ENCODE measurements at regions not wholly inside any gene's neighbourhood (a gene's known extent, or its start where the extent isn't known, plus 50 kb on each side); places are given as distances from the start of the nearest gene placed in this dataset.
A peak's percentile ranks its signal among the peaks of the same experiment; 100 is the strongest.

DNA sequence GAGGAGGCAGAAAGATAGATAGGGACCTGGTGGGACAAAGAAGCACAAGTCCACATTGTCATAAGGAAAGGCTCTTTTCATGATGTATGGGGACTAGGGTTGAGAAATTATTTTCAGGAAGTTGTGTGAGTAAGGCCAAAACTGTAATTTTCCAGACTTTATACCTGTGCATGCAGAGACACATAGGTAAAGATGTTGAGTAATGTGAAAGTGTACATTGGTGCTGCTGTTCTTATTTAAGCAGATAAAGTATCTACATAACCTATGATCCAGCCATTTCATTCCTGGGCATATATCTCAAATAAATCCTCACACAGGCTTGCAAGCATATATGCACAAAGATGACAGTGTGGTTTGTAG, 332.2 kb downstream of the DUSP6 start:
- H3K4me3 ChIP-seq, result no peak overlapping the region
- DNase-seq (no peak), ATAC-seq (ENCODE audit: low FRiP score in 2 of 2) (no peak)
- no peak overlapping the region for H3K27ac ChIP-seq
- peaks cover 5 to 16% (median 11%) of the 10 kb centered on the region in 4 donors for H3K4me1 ChIP-seq
- TF ChIP-seq POLR2A (IDR thresholded peaks at IDR 0.05), result no peak
- TF ChIP-seq, protein P1, sequence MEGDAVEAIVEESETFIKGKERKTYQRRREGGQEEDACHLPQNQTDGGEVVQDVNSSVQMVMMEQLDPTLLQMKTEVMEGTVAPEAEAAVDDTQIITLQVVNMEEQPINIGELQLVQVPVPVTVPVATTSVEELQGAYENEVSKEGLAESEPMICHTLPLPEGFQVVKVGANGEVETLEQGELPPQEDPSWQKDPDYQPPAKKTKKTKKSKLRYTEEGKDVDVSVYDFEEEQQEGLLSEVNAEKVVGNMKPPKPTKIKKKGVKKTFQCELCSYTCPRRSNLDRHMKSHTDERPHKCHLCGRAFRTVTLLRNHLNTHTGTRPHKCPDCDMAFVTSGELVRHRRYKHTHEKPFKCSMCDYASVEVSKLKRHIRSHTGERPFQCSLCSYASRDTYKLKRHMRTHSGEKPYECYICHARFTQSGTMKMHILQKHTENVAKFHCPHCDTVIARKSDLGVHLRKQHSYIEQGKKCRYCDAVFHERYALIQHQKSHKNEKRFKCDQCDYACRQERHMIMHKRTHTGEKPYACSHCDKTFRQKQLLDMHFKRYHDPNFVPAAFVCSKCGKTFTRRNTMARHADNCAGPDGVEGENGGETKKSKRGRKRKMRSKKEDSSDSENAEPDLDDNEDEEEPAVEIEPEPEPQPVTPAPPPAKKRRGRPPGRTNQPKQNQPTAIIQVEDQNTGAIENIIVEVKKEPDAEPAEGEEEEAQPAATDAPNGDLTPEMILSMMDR (IDR thresholded peaks at IDR 0.05), result no peak
- no peak for TF ChIP-seq EP300 (IDR thresholded peaks at IDR 0.05)
- no peak for TF ChIP-seq POLR2AphosphoS5 (IDR thresholded peaks at IDR 0.05)
- no peaks in the 10 kb centered on the region for H3K36me3 ChIP-seq
- no peaks in the 10 kb centered on the region for H3K27me3 ChIP-seq
- H3K9me3 ChIP-seq, result no peaks in the 10 kb centered on the region

DNA sequence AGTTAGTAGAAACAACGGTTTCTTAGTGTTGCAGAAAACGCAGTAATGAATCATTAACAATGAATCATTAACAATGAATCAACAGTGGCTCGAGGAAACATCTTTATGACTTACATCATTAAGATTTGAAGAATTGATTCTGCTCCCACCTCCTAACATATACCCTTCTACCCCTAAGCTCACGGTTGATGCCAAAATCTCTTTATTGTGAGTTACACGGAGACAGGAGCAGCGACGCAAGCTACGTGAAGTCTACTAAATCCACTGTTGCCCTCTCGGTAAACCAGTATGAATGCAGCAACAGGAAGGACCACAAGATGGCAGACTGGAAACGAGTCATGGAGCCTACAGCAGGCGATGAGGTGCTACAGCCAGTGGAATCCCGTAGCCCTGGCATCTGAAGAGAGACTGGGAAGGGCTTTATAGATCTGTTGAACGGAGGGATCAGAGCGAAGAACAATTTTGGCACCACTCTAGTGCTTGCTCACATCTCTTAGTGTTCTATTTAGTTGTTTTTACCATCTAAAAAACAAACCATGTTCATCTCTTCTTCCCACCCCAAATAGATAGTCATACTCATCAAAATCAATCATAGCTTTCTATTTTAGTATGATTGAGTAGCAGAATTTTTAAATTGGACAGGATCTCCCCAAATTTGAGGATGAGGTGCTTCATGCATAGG, 332.7 kb downstream of the DUSP6 start:
- no peaks in the 10 kb centered on the region for H3K27me3 ChIP-seq
- peaks cover 5 to 16% (median 11%) of the 10 kb centered on the region in 4 donors for H3K4me1 ChIP-seq
- no peaks in the 10 kb centered on the region for H3K36me3 ChIP-seq
- TF ChIP-seq, protein P1 (IDR thresholded peaks at IDR 0.05), result peak; percentile 74 to 90 (median 82)
- no peak for TF ChIP-seq POLR2AphosphoS5 (IDR thresholded peaks at IDR 0.05)
- TF ChIP-seq POLR2A (IDR thresholded peaks at IDR 0.05), result no peak
- WGBS, 2 donors, result 4 to 5% methylated on average over 14 of the region's 14 CpGs
- ATAC-seq (ENCODE audit: low FRiP score in 2 of 2), result peak; percentile 88 to 96
- peak overlapping the region in 2 of 4 donors; percentile 31 to 35 for H3K4me3 ChIP-seq
- no peaks in the 10 kb centered on the region for H3K9me3 ChIP-seq
- peak in 1 of 2 donors; percentile 83 for DNase-seq
- no peak overlapping the region for H3K27ac ChIP-seq

DNA sequence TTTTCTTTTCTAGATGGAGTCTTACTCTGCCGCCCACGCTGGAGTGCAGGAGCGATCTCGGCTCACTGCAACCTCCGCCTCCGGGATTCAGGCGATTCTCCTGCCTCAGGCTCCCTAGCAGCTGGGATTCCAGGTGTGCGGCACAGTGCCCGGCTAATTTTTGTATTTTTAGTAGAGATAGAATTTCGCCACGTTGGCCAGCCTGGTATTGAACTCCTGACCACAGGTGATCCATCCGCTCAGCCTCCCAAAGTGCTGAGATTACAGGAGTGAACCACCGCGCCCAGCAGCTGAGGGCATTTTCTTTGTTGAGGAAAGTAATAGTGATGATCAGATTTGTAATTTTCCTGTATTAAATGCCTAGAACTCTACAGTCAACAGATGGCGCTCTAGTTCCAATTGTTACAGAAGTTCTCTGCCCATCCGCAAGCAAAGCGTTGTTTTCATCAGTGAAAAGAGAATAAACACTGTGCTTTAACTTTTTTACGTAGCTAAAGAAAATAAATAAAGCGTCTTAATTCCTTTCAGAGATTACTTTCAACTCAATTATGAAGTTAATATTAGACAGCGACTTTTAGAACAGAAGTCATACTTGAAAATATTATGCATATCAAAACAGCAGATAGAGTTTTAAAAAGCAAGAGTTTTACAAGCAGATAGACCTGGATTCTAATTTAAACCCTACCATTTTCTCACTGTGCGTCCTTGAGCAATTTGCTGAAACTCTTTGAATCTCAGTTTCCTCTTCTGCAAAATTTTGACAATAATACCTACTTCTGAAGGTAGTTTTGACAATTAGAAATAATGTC, 335.1 kb downstream of the DUSP6 start:
- peaks cover 5 to 16% (median 11%) of the 10 kb centered on the region in 4 donors for H3K4me1 ChIP-seq
- peak; percentile 22 to 24 for DNase-seq
- ATAC-seq (ENCODE audit: low FRiP score in 2 of 2), result peak in 1 of 2 donors; percentile 77
- no peak overlapping the region for H3K4me3 ChIP-seq
- H3K27me3 ChIP-seq, result no peaks in the 10 kb centered on the region
- WGBS, 2 donors, result 14 to 18% methylated on average over 21 of the region's 21 CpGs
- no peaks in the 10 kb centered on the region for H3K36me3 ChIP-seq
- H3K27ac ChIP-seq, result no peak overlapping the region
- no peaks in the 10 kb centered on the region for H3K9me3 ChIP-seq
- TF ChIP-seq, protein P1 (IDR thresholded peaks at IDR 0.05), result peak; percentile 51 to 70 (median 63)
- no peak for TF ChIP-seq POLR2A (IDR thresholded peaks at IDR 0.05)

DNA sequence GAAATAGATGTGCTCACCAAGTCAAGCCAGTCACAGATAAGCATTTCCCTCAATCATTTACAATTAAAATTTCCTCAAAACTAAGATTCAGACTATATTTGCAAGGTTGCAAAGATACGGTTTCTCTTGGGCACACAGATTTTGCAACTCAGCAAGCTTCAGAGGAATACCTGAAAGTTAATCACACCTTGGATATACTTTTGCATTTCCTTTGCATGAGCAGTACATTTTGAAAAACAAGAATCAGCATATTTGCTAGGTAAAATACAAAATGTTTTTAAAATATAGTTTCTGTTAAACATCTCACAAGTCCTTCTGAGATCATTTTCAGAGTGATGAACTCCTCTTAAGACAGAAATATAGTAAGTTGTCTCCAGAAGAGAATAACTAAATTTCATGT, 336.9 kb downstream of the DUSP6 start:
- Histone ChIP-seq H3K9me3 (no peaks in the 10 kb centered on the region), H3K4me1 (peaks cover 5 to 16% (median 11%) of the 10 kb centered on the region in 4 donors), H3K36me3 (no peaks in the 10 kb centered on the region), H3K27me3 (no peaks in the 10 kb centered on the region), H3K4me3 (no peak overlapping the region), H3K27ac (no peak overlapping the region)
- DNase-seq (no peak), ATAC-seq (ENCODE audit: low FRiP score in 2 of 2) (no peak)
- TF ChIP-seq POLR2A (IDR thresholded peaks at IDR 0.05) (no peak), POLR2AphosphoS5 (IDR thresholded peaks at IDR 0.05) (no peak), EP300 (IDR thresholded peaks at IDR 0.05) (no peak)
- TF ChIP-seq, protein P1 (IDR thresholded peaks at IDR 0.05), result no peak
- WGBS, 2 donors, result 85 to 95% methylated on average over 1 of the region's 1 CpG
